ENCODE measurements at regions not wholly inside any gene's neighbourhood (a gene's known extent, or its start where the extent isn't known, plus 50 kb on each side); places are given as distances from the start of the nearest gene placed in this dataset.

GRCh38 chr9:75417471-75417870 is 329.2 kb downstream of the OSTF1 start:
- Histone ChIP-seq H3K9me2 (ENCODE audit: insufficient read depth) (peaks cover 6% of the 10 kb centered on the region; the same call in 1 of the 2 replicates), H3K4me1 (ENCODE audit: insufficient read depth) (peaks cover 11% of the 10 kb centered on the region), H3K4me2 (no peak overlapping the region), H2AFZ (no peak overlapping the region), H3K4me3 (no peak overlapping the region), H3F3A (replicated peaks; ENCODE audit: low read depth) (no peaks in the 10 kb centered on the region), H3K27me3 (ENCODE audit: insufficient read depth) (no peaks in the 10 kb centered on the region), H3K36me3 (ENCODE audit: insufficient read depth) (no peaks in the 10 kb centered on the region), H4K20me1 (replicated peaks; ENCODE audit: insufficient read depth) (no peaks in the 10 kb centered on the region), H3K79me2 (replicated peaks; ENCODE audit: insufficient read depth) (no peaks in the 10 kb centered on the region), H3K27ac (ENCODE audit: low read depth) (no peak overlapping the region)
- no peaks in the 10 kb centered on the region; the same call in 2 of the 3 replicates for H3K36me3 Mint-ChIP-seq (ENCODE audit: low read depth)
- H3K9me3 Mint-ChIP-seq: no peaks in the 10 kb centered on the region
- TF ChIP-seq ZNF331 (CRISPR knock-in tag; IDR thresholded peaks at IDR 0.05; ENCODE audit: low read depth) (no peak), ZNF114 (CRISPR knock-in tag; IDR thresholded peaks at IDR 0.05) (no peak), EZH2 (IDR thresholded peaks at IDR 0.05; ENCODE audit: low read depth, unreplicated experiment) (no peak), STAT1 (IDR thresholded peaks at IDR 0.05; ENCODE audit: unreplicated experiment) (no peak), EZH2phosphoT487 (IDR thresholded peaks at IDR 0.05; ENCODE audit: unreplicated experiment) (no peak), NANOG (IDR thresholded peaks at IDR 0.05; ENCODE audit: borderline replicate concordance) (no peak), POLR2AphosphoS5 (IDR thresholded peaks at IDR 0.05; ENCODE audit: low read depth) (no peak), JUNB (IDR thresholded peaks at IDR 0.05; ENCODE audit: unreplicated experiment) (no peak), CREB1 (CRISPR knock-in tag; IDR thresholded peaks at IDR 0.05; ENCODE audit: low read depth) (no peak)
- TF ChIP-seq, protein P1, sequence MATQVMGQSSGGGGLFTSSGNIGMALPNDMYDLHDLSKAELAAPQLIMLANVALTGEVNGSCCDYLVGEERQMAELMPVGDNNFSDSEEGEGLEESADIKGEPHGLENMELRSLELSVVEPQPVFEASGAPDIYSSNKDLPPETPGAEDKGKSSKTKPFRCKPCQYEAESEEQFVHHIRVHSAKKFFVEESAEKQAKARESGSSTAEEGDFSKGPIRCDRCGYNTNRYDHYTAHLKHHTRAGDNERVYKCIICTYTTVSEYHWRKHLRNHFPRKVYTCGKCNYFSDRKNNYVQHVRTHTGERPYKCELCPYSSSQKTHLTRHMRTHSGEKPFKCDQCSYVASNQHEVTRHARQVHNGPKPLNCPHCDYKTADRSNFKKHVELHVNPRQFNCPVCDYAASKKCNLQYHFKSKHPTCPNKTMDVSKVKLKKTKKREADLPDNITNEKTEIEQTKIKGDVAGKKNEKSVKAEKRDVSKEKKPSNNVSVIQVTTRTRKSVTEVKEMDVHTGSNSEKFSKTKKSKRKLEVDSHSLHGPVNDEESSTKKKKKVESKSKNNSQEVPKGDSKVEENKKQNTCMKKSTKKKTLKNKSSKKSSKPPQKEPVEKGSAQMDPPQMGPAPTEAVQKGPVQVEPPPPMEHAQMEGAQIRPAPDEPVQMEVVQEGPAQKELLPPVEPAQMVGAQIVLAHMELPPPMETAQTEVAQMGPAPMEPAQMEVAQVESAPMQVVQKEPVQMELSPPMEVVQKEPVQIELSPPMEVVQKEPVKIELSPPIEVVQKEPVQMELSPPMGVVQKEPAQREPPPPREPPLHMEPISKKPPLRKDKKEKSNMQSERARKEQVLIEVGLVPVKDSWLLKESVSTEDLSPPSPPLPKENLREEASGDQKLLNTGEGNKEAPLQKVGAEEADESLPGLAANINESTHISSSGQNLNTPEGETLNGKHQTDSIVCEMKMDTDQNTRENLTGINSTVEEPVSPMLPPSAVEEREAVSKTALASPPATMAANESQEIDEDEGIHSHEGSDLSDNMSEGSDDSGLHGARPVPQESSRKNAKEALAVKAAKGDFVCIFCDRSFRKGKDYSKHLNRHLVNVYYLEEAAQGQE (IDR thresholded peaks at IDR 0.05; ENCODE audit: unreplicated experiment): no peak
- TF ChIP-seq, protein P2, sequence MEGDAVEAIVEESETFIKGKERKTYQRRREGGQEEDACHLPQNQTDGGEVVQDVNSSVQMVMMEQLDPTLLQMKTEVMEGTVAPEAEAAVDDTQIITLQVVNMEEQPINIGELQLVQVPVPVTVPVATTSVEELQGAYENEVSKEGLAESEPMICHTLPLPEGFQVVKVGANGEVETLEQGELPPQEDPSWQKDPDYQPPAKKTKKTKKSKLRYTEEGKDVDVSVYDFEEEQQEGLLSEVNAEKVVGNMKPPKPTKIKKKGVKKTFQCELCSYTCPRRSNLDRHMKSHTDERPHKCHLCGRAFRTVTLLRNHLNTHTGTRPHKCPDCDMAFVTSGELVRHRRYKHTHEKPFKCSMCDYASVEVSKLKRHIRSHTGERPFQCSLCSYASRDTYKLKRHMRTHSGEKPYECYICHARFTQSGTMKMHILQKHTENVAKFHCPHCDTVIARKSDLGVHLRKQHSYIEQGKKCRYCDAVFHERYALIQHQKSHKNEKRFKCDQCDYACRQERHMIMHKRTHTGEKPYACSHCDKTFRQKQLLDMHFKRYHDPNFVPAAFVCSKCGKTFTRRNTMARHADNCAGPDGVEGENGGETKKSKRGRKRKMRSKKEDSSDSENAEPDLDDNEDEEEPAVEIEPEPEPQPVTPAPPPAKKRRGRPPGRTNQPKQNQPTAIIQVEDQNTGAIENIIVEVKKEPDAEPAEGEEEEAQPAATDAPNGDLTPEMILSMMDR (conservative IDR thresholded peaks at IDR 0.05; ENCODE audit: low read depth in 2 of 2): no peak
- TF ChIP-seq, protein P3, sequence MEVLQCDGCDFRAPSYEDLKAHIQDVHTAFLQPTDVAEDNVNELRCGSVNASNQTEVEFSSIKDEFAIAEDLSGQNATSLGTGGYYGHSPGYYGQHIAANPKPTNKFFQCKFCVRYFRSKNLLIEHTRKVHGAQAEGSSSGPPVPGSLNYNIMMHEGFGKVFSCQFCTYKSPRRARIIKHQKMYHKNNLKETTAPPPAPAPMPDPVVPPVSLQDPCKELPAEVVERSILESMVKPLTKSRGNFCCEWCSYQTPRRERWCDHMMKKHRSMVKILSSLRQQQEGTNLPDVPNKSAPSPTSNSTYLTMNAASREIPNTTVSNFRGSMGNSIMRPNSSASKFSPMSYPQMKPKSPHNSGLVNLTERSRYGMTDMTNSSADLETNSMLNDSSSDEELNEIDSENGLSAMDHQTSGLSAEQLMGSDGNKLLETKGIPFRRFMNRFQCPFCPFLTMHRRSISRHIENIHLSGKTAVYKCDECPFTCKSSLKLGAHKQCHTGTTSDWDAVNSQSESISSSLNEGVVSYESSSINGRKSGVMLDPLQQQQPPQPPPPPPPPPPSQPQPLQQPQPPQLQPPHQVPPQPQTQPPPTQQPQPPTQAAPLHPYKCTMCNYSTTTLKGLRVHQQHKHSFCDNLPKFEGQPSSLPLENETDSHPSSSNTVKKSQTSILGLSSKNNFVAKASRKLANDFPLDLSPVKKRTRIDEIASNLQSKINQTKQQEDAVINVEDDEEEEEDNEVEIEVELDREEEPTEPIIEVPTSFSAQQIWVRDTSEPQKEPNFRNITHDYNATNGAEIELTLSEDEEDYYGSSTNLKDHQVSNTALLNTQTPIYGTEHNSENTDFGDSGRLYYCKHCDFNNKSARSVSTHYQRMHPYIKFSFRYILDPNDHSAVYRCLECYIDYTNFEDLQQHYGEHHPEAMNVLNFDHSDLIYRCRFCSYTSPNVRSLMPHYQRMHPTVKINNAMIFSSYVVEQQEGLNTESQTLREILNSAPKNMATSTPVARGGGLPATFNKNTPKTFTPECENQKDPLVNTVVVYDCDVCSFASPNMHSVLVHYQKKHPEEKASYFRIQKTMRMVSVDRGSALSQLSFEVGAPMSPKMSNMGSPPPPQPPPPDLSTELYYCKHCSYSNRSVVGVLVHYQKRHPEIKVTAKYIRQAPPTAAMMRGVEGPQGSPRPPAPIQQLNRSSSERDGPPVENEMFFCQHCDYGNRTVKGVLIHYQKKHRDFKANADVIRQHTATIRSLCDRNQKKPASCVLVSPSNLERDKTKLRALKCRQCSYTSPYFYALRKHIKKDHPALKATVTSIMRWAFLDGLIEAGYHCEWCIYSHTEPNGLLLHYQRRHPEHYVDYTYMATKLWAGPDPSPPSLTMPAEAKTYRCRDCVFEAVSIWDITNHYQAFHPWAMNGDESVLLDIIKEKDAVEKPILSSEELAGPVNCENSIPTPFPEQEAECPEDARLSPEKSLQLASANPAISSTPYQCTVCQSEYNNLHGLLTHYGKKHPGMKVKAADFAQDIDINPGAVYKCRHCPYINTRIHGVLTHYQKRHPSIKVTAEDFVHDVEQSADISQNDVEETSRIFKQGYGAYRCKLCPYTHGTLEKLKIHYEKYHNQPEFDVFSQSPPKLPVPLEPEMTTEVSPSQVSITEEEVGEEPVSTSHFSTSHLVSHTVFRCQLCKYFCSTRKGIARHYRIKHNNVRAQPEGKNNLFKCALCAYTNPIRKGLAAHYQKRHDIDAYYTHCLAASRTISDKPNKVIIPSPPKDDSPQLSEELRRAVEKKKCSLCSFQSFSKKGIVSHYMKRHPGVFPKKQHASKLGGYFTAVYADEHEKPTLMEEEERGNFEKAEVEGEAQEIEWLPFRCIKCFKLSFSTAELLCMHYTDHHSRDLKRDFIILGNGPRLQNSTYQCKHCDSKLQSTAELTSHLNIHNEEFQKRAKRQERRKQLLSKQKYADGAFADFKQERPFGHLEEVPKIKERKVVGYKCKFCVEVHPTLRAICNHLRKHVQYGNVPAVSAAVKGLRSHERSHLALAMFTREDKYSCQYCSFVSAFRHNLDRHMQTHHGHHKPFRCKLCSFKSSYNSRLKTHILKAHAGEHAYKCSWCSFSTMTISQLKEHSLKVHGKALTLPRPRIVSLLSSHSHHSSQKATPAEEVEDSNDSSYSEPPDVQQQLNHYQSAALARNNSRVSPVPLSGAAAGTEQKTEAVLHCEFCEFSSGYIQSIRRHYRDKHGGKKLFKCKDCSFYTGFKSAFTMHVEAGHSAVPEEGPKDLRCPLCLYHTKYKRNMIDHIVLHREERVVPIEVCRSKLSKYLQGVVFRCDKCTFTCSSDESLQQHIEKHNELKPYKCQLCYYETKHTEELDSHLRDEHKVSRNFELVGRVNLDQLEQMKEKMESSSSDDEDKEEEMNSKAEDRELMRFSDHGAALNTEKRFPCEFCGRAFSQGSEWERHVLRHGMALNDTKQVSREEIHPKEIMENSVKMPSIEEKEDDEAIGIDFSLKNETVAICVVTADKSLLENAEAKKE (CRISPR knock-in tag; IDR thresholded peaks at IDR 0.05): no peak
- TF ChIP-seq, protein P4, sequence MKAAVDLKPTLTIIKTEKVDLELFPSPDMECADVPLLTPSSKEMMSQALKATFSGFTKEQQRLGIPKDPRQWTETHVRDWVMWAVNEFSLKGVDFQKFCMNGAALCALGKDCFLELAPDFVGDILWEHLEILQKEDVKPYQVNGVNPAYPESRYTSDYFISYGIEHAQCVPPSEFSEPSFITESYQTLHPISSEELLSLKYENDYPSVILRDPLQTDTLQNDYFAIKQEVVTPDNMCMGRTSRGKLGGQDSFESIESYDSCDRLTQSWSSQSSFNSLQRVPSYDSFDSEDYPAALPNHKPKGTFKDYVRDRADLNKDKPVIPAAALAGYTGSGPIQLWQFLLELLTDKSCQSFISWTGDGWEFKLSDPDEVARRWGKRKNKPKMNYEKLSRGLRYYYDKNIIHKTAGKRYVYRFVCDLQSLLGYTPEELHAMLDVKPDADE (IDR thresholded peaks at IDR 0.05): no peak
- H3K27me3 Mint-ChIP-seq (ENCODE audit: insufficient read depth, low read depth, poor library complexity): no peaks in the 10 kb centered on the region
- no peak for ATAC-seq
- no peak for DNase-seq (ENCODE audit: low spot score)
- H3K4me1 Mint-ChIP-seq: peaks cover 17% of the 10 kb centered on the region
- no peak overlapping the region for H3K4me3 Mint-ChIP-seq
- no peak overlapping the region for H3K27ac Mint-ChIP-seq
